ENCODE measurements at regions not wholly inside any gene's neighbourhood (a gene's known extent, or its start where the extent isn't known, plus 50 kb on each side); places are given as distances from the start of the nearest gene placed in this dataset.

GRCh38 chr1:78237364-78237916 is 191.7 kb downstream of the GIPC2 start:
- TF ChIP-seq, protein P1, sequence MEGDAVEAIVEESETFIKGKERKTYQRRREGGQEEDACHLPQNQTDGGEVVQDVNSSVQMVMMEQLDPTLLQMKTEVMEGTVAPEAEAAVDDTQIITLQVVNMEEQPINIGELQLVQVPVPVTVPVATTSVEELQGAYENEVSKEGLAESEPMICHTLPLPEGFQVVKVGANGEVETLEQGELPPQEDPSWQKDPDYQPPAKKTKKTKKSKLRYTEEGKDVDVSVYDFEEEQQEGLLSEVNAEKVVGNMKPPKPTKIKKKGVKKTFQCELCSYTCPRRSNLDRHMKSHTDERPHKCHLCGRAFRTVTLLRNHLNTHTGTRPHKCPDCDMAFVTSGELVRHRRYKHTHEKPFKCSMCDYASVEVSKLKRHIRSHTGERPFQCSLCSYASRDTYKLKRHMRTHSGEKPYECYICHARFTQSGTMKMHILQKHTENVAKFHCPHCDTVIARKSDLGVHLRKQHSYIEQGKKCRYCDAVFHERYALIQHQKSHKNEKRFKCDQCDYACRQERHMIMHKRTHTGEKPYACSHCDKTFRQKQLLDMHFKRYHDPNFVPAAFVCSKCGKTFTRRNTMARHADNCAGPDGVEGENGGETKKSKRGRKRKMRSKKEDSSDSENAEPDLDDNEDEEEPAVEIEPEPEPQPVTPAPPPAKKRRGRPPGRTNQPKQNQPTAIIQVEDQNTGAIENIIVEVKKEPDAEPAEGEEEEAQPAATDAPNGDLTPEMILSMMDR (IDR thresholded peaks at IDR 0.05): no peak
- no peak for TF ChIP-seq POLR2A (IDR thresholded peaks at IDR 0.05)

Measured in testis (tissue), 2 donors.